Stimulated activated naive CD8-positive, alpha-beta T cell treated with anti-CD3 and anti-CD28 coated beads, Interleukin-15, amount 100 ng/mL, for 72 hours (primary cell): ENCODE measurements at regions not wholly inside any gene's neighbourhood (a gene's known extent, or its start where the extent isn't known, plus 50 kb on each side); places are given as distances from the start of the nearest gene placed in this dataset.

ENCODE experiments used
- ATAC-seq: fragments of 150-1000 bp; cut with Tn5 transposase; 2 replicates; pipeline ENCODE4 v1.10.0; 2021; ENCODE audit warnings: mild to moderate bottlenecking, moderate library complexity
- DNase-seq, 2 donors: peaks; one replicate each; pipeline ENCODE4 v3.0.0; 2021 to 2022
- H3K27ac Mint-ChIP-seq, 2 donors: one replicate each; pipeline ENCODE4 v1.8.0; 2022; ENCODE audit warnings: mild to moderate bottlenecking in 2 of 2, mixed read lengths in 2 of 2, moderate library complexity in 2 of 2
- H3K27me3 Mint-ChIP-seq: one replicate; pipeline ENCODE4 v1.8.0; 2022; ENCODE audit warnings: mixed read lengths
- H3K4me1 Mint-ChIP-seq: one replicate; pipeline ENCODE4 v1.8.0; 2022; ENCODE audit warnings: mild to moderate bottlenecking, mixed read lengths
- H3K4me3 Mint-ChIP-seq, 2 donors: one replicate each; pipeline ENCODE4 v1.8.0; 2022; ENCODE audit warnings: mild to moderate bottlenecking in 2 of 2, mixed read lengths in 2 of 2, moderate library complexity in 1 of 2
- H3K9me3 Mint-ChIP-seq, 2 donors: one replicate each; pipeline ENCODE4 v1.8.0; 2022; ENCODE audit warnings: mixed read lengths in 2 of 2

GRCh38 chr1:37147392-37147831, 113.1 kb upstream of the GRIK3 start:
- no peak overlapping the region for H3K4me3 Mint-ChIP-seq
- ATAC-seq, result no peak
- no peak overlapping the region for H3K27ac Mint-ChIP-seq
- no peak for DNase-seq
- H3K9me3 Mint-ChIP-seq, result no peaks in the 10 kb centered on the region
- no peaks in the 10 kb centered on the region for H3K4me1 Mint-ChIP-seq
- peaks cover 30% of the 10 kb centered on the region for H3K27me3 Mint-ChIP-seq

GRCh38 chr1:37147906-37148305, 113.6 kb upstream of the GRIK3 start:
- Mint-ChIP-seq H3K9me3 (no peaks in the 10 kb centered on the region), H3K27ac (no peak overlapping the region), H3K4me1 (no peaks in the 10 kb centered on the region), H3K4me3 (no peak overlapping the region), H3K27me3 (peaks cover 31% of the 10 kb centered on the region)
- DNase-seq (no peak), ATAC-seq (no peak)

GRCh38 chr1:37148663-37149062, 114.3 kb upstream of the GRIK3 start:
- H3K4me1 Mint-ChIP-seq, result no peaks in the 10 kb centered on the region

GRCh38 chr1:37149296-37149695, 115.0 kb upstream of the GRIK3 start:
- DNase-seq, result no peak
- no peak for ATAC-seq
- Mint-ChIP-seq H3K27ac (no peak overlapping the region), H3K27me3 (peaks cover 31% of the 10 kb centered on the region), H3K9me3 (no peaks in the 10 kb centered on the region), H3K4me1 (no peaks in the 10 kb centered on the region), H3K4me3 (no peak overlapping the region)

More at GRCh38 chr1:37148663-37149062, 114.3 kb upstream of the GRIK3 start:
- ATAC-seq, result no peak
- Mint-ChIP-seq H3K27me3 (peaks cover 31% of the 10 kb centered on the region), H3K9me3 (no peaks in the 10 kb centered on the region), H3K27ac (no peak overlapping the region), H3K4me3 (no peak overlapping the region)
- no peak for DNase-seq

GRCh38 chr1:37150986-37151385, 116.7 kb upstream of the GRIK3 start:
- Mint-ChIP-seq H3K4me1 (no peaks in the 10 kb centered on the region), H3K27me3 (peaks cover 31% of the 10 kb centered on the region), H3K4me3 (no peak overlapping the region), H3K27ac (no peak overlapping the region), H3K9me3 (peaks cover 0 to 6% of the 10 kb centered on the region in 2 donors)
- no peak for ATAC-seq
- no peak for DNase-seq

GRCh38 chr1:37151789-37152188, 117.5 kb upstream of the GRIK3 start:
- no peak overlapping the region for H3K4me3 Mint-ChIP-seq
- DNase-seq, result no peak
- H3K9me3 Mint-ChIP-seq, result peaks cover 0 to 6% of the 10 kb centered on the region in 2 donors
- no peak for ATAC-seq
- H3K4me1 Mint-ChIP-seq, result no peaks in the 10 kb centered on the region
- peaks cover 25% of the 10 kb centered on the region for H3K27me3 Mint-ChIP-seq
- no peak overlapping the region for H3K27ac Mint-ChIP-seq

GRCh38 chr1:37152491-37152890, 118.2 kb upstream of the GRIK3 start:
- peaks cover 24% of the 10 kb centered on the region for H3K27me3 Mint-ChIP-seq
- no peaks in the 10 kb centered on the region for H3K4me1 Mint-ChIP-seq
- H3K9me3 Mint-ChIP-seq, result peaks cover 0 to 6% of the 10 kb centered on the region in 2 donors
- no peak overlapping the region for H3K27ac Mint-ChIP-seq
- no peak overlapping the region for H3K4me3 Mint-ChIP-seq
- DNase-seq (no peak), ATAC-seq (no peak)

GRCh38 chr1:37153116-37154100, 119.1 kb upstream of the GRIK3 start:
- peak overlapping the region in 1 of 2 donors; percentile 7 for H3K27ac Mint-ChIP-seq
- H3K4me3 Mint-ChIP-seq, result no peak overlapping the region
- DNase-seq, result no peak
- no peaks in the 10 kb centered on the region for H3K4me1 Mint-ChIP-seq
- H3K27me3 Mint-ChIP-seq, result peaks cover 31% of the 10 kb centered on the region
- ATAC-seq, result no peak
- H3K9me3 Mint-ChIP-seq, result peaks cover 0 to 6% of the 10 kb centered on the region in 2 donors

GRCh38 chr1:37156646-37157045, 122.3 kb upstream of the GRIK3 start:
- no peak for DNase-seq
- H3K4me1 Mint-ChIP-seq, result no peaks in the 10 kb centered on the region
- H3K4me3 Mint-ChIP-seq, result no peak overlapping the region
- H3K9me3 Mint-ChIP-seq, result peaks cover 0 to 23% of the 10 kb centered on the region in 2 donors
- no peak for ATAC-seq
- H3K27ac Mint-ChIP-seq, result no peak overlapping the region
- peaks cover 18% of the 10 kb centered on the region for H3K27me3 Mint-ChIP-seq

- DNase-seq (no peak), ATAC-seq (no peak)
- Mint-ChIP-seq H3K9me3 (peaks cover 0 to 29% of the 10 kb centered on the region in 2 donors), H3K4me1 (no peaks in the 10 kb centered on the region), H3K27ac (no peak overlapping the region), H3K4me3 (no peak overlapping the region), H3K27me3 (peaks cover 8% of the 10 kb centered on the region)
Observed at GRCh38 chr1:37157634-37158033, 123.3 kb upstream of the GRIK3 start.

GRCh38 chr1:37158113-37158749, 123.9 kb upstream of the GRIK3 start:
- Mint-ChIP-seq H3K27me3 (peaks cover 8% of the 10 kb centered on the region), H3K27ac (no peak overlapping the region), H3K9me3 (peaks cover 0 to 29% of the 10 kb centered on the region in 2 donors), H3K4me3 (no peak overlapping the region), H3K4me1 (no peaks in the 10 kb centered on the region)
- ATAC-seq, result no peak
- DNase-seq, result no peak

GRCh38 chr1:37159102-37159501, 124.8 kb upstream of the GRIK3 start:
- Mint-ChIP-seq H3K27me3 (peaks cover 8% of the 10 kb centered on the region), H3K4me3 (no peak overlapping the region), H3K9me3 (peaks cover 0 to 29% of the 10 kb centered on the region in 2 donors), H3K27ac (no peak overlapping the region), H3K4me1 (no peaks in the 10 kb centered on the region)
- ATAC-seq (no peak), DNase-seq (no peak)

- H3K27me3 Mint-ChIP-seq, result peaks cover 8% of the 10 kb centered on the region
- H3K4me3 Mint-ChIP-seq, result no peak overlapping the region
- no peaks in the 10 kb centered on the region for H3K4me1 Mint-ChIP-seq
- no peak overlapping the region for H3K27ac Mint-ChIP-seq
- DNase-seq, result no peak
- no peak for ATAC-seq
- H3K9me3 Mint-ChIP-seq, result peaks cover 5 to 23% of the 10 kb centered on the region in 2 donors
Observed at GRCh38 chr1:37161171-37161570, 126.9 kb upstream of the GRIK3 start.

- Mint-ChIP-seq H3K4me1 (no peaks in the 10 kb centered on the region), H3K9me3 (peaks cover 5 to 23% of the 10 kb centered on the region in 2 donors), H3K27me3 (peaks cover 8% of the 10 kb centered on the region), H3K27ac (no peak overlapping the region), H3K4me3 (no peak overlapping the region)
- ATAC-seq (no peak), DNase-seq (no peak)
Observed at GRCh38 chr1:37162059-37162458, 127.7 kb upstream of the GRIK3 start.

GRCh38 chr1:37166005-37166404, 131.7 kb upstream of the GRIK3 start:
- no peak overlapping the region for H3K4me3 Mint-ChIP-seq
- ATAC-seq (no peak), DNase-seq (no peak)
- H3K4me1 Mint-ChIP-seq, result no peaks in the 10 kb centered on the region
- peak overlapping the region in 1 of 2 donors; percentile 66 for H3K27ac Mint-ChIP-seq
- H3K27me3 Mint-ChIP-seq, result peaks cover 14% of the 10 kb centered on the region
- peaks cover 10 to 11% of the 10 kb centered on the region in 2 donors for H3K9me3 Mint-ChIP-seq

GRCh38 chr1:37167479-37167878, 133.2 kb upstream of the GRIK3 start:
- peaks cover 14% of the 10 kb centered on the region for H3K27me3 Mint-ChIP-seq
- peaks cover 0 to 10% of the 10 kb centered on the region in 2 donors for H3K9me3 Mint-ChIP-seq
- ATAC-seq, result no peak
- DNase-seq, result no peak
- no peak overlapping the region for H3K4me3 Mint-ChIP-seq
- no peak overlapping the region for H3K27ac Mint-ChIP-seq
- no peaks in the 10 kb centered on the region for H3K4me1 Mint-ChIP-seq
